CD14-positive monocyte (primary cell): ENCODE measurements at regions not wholly inside any gene's neighbourhood (a gene's known extent, or its start where the extent isn't known, plus 50 kb on each side); places are given as distances from the start of the nearest gene placed in this dataset.

Source experiments
- DNase-seq, 3 donors: peaks; one replicate each; pipeline ENCODE4 v3.0.0-alpha.2; 2011 to 2022
- H2AFZ ChIP-seq: 2 replicates; pipeline ENCODE4 v1.6.0; 2012; ENCODE audit warnings: mild to moderate bottlenecking, low read depth, low read length, inconsistent platforms; ENCODE audit not compliant: insufficient read depth, poor library complexity, severe bottlenecking
- H3K27ac ChIP-seq, 2 donors: 1 replicate in 1 of 2; 2 replicates in 1 of 2; pipeline ENCODE4 v1.5.1; 2012 to 2013; ENCODE audit warnings: low read length in 2 of 2, control low read depth in 1 of 2, inconsistent platforms in 1 of 2, low read depth in 1 of 2, mild to moderate bottlenecking in 1 of 2
- H3K27me3 ChIP-seq, 2 donors: one replicate each; pipeline versions ENCODE4 v1.6.0 to v1.6.1; 2011 to 2013; ENCODE audit warnings: low read length in 2 of 2; ENCODE audit not compliant: control insufficient read depth in 2 of 2, insufficient read depth in 2 of 2
- H3K36me3 ChIP-seq, 2 donors: replicated peaks in 1 of 2; 1 replicate in 1 of 2; 2 replicates in 1 of 2; pipeline versions ENCODE4 v1.5.1 to v1.6.1; 2012 to 2013; ENCODE audit warnings: low read length in 2 of 2, control low read depth in 1 of 2, inconsistent platforms in 1 of 2, mild to moderate bottlenecking in 1 of 2; ENCODE audit not compliant: insufficient read depth in 2 of 2, control insufficient read depth in 1 of 2
- H3K4me1 ChIP-seq, 2 donors: 1 replicate in 1 of 2; 2 replicates in 1 of 2; pipeline versions ENCODE4 v1.5.1 to v1.6.1; 2012 to 2013; ENCODE audit warnings: low read length in 2 of 2, control low read depth in 1 of 2, inconsistent platforms in 1 of 2, mild to moderate bottlenecking in 1 of 2, moderate library complexity in 1 of 2; ENCODE audit not compliant: insufficient read depth in 2 of 2, control insufficient read depth in 1 of 2
- H3K4me2 ChIP-seq: replicated peaks from 2 replicates; pipeline ENCODE3; 2012; ENCODE audit warnings: low read length, moderate library complexity, mild to moderate bottlenecking; ENCODE audit not compliant: poor library complexity, severe bottlenecking; ENCODE audit errors: extremely low read depth
- H3K4me3 ChIP-seq, 3 experiments: fragments of 200-600 bp in 1 of 3; sonication (generic) in 1 of 3; replicated peaks in 1 of 3; 1 replicate in 2 of 3; 2 replicates in 1 of 3; pipeline ENCODE4 v1.5.1; 2011 to 2013; ENCODE audit warnings: low read length in 3 of 3, mild to moderate bottlenecking in 3 of 3, control low read depth in 2 of 3, low read depth in 2 of 3, inconsistent platforms in 1 of 3, moderate library complexity in 1 of 3
- H3K79me2 ChIP-seq: 2 replicates; pipeline ENCODE4 v1.6.0; 2012; ENCODE audit warnings: mild to moderate bottlenecking, control low read depth, inconsistent platforms, low read length, moderate library complexity; ENCODE audit not compliant: insufficient read depth
- H3K9ac ChIP-seq: 2 replicates; pipeline ENCODE4 v1.6.0; 2017; ENCODE audit warnings: low read length, mild to moderate bottlenecking; ENCODE audit not compliant: insufficient read depth, poor library complexity, severe bottlenecking
- H3K9me3 ChIP-seq, 2 donors: replicated peaks in 1 of 2; 1 replicate in 1 of 2; 2 replicates in 1 of 2; pipeline versions ENCODE4 v1.5.1 to v1.6.1; 2012 to 2013; ENCODE audit warnings: low read length in 2 of 2, control low read depth in 1 of 2; ENCODE audit not compliant: control insufficient read depth in 1 of 2, insufficient read depth in 1 of 2
- H4K20me1 ChIP-seq: 2 replicates; pipeline ENCODE4 v1.6.0; 2012; ENCODE audit warnings: mild to moderate bottlenecking, low read length, control low read depth, moderate library complexity; ENCODE audit not compliant: insufficient read depth
- H3K27ac Mint-ChIP-seq, 7 donors: one replicate each; pipeline ENCODE4 v1.8.0; 2020; ENCODE audit warnings: mild to moderate bottlenecking in 7 of 7, mixed read lengths in 7 of 7, moderate library complexity in 6 of 7, inconsistent platforms in 2 of 7
- H3K27me3 Mint-ChIP-seq, 3 donors: one replicate each; pipeline ENCODE4 v1.8.0; 2021 to 2022; ENCODE audit warnings: low read depth in 3 of 3, mild to moderate bottlenecking in 3 of 3, mixed read lengths in 3 of 3, moderate library complexity in 3 of 3, inconsistent platforms in 1 of 3
- H3K36me3 Mint-ChIP-seq, 2 donors: one replicate each; pipeline ENCODE4 v1.8.0; 2020; ENCODE audit warnings: mixed read lengths in 2 of 2, inconsistent platforms in 1 of 2, mild to moderate bottlenecking in 1 of 2
- H3K4me1 Mint-ChIP-seq: one replicate; pipeline ENCODE4 v1.8.0; 2020; ENCODE audit warnings: mild to moderate bottlenecking, mixed read lengths
- H3K4me3 Mint-ChIP-seq, 2 donors: one replicate each; pipeline ENCODE4 v1.8.0; 2020; ENCODE audit warnings: mild to moderate bottlenecking in 2 of 2, mixed read lengths in 2 of 2, moderate library complexity in 1 of 2
- H3K9me3 Mint-ChIP-seq, 7 donors: one replicate each; pipeline ENCODE4 v1.8.0; 2020 to 2022; ENCODE audit warnings: mixed read lengths in 7 of 7, mild to moderate bottlenecking in 6 of 7, moderate library complexity in 6 of 7, inconsistent platforms in 2 of 7
- WGBS: methylation state at CpG from one replicate; pipeline ENCODE4 v1.1.5; 2013; ENCODE audit warnings: missing lambda C conversion rate; ENCODE audit not compliant: insufficient coverage; 5-methylcytosine and 5-hydroxymethylcytosine counted together
- intact Hi-C, 2 donors: fragments of 100-400 bp; cut with micrococcal nuclease; formaldehyde crosslinking; loops; one replicate each; pipeline versions ENCODE4 v1.15.0 to v1.15.1; 2023
- TF ChIP-seq, protein P1 (sequence below): fragments of 200-600 bp; IDR thresholded peaks from one replicate; pipeline ENCODE4 v1.8.0; 2022; ENCODE audit warnings: antibody characterized with exemption, mild to moderate bottlenecking

DNA sequence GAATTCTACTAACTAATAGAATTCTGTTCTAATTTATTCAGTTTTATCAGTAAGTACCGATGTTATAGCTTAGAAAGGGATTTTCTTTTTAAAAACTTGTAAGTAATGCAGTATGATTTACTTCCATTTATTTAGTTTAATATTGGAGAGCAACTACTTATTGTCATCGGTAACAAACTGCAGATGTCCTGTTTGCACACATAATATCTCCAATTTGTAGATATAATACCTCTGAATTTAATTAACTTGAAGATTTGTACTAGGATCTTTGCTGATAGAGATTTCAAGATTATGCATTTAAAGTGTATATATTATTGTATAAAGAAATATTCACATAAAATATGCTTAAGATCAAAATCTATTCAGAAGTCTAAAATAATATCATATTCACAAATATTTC is 356.7 kb downstream of the PCDH17 start:
- no peak overlapping the region for H3K27ac Mint-ChIP-seq
- Histone ChIP-seq H3K4me2 (no peak overlapping the region), H3K79me2 (no peaks in the 10 kb centered on the region), H2AFZ (no peak overlapping the region), H3K4me1 (no peaks in the 10 kb centered on the region), H3K9ac (no peak overlapping the region), H3K27me3 (no peaks in the 10 kb centered on the region), H3K4me3 (no peak overlapping the region), H3K27ac (no peak overlapping the region), H3K9me3 (peaks cover 3 to 9% of the 10 kb centered on the region in 2 donors), H3K36me3 (no peaks in the 10 kb centered on the region), H4K20me1 (no peaks in the 10 kb centered on the region)
- TF ChIP-seq, protein P1, sequence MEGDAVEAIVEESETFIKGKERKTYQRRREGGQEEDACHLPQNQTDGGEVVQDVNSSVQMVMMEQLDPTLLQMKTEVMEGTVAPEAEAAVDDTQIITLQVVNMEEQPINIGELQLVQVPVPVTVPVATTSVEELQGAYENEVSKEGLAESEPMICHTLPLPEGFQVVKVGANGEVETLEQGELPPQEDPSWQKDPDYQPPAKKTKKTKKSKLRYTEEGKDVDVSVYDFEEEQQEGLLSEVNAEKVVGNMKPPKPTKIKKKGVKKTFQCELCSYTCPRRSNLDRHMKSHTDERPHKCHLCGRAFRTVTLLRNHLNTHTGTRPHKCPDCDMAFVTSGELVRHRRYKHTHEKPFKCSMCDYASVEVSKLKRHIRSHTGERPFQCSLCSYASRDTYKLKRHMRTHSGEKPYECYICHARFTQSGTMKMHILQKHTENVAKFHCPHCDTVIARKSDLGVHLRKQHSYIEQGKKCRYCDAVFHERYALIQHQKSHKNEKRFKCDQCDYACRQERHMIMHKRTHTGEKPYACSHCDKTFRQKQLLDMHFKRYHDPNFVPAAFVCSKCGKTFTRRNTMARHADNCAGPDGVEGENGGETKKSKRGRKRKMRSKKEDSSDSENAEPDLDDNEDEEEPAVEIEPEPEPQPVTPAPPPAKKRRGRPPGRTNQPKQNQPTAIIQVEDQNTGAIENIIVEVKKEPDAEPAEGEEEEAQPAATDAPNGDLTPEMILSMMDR: no peak
- no peaks in the 10 kb centered on the region for H3K27me3 Mint-ChIP-seq
- H3K9me3 Mint-ChIP-seq: peaks cover 0 to 12% (median 5%) of the 10 kb centered on the region in 7 donors
- H3K36me3 Mint-ChIP-seq: no peaks in the 10 kb centered on the region
- no peak for DNase-seq
- intact Hi-C loops: no loop called here
- H3K4me3 Mint-ChIP-seq: no peak overlapping the region
- H3K4me1 Mint-ChIP-seq: no peaks in the 10 kb centered on the region
- no CpG with 5 or more reads among the region's 2 CpGs for WGBS

GRCh38 chr13:57991041-57991440 is 359.5 kb downstream of the PCDH17 start:
- no peak overlapping the region for H3K4me3 Mint-ChIP-seq
- H3K9me3 Mint-ChIP-seq: peaks cover 0 to 7% (median 2%) of the 10 kb centered on the region in 7 donors
- H3K4me1 ChIP-seq: no peaks in the 10 kb centered on the region
- no peak for DNase-seq
- H3K9me3 ChIP-seq: peaks cover 3 to 4% of the 10 kb centered on the region in 2 donors
- no peak overlapping the region for H3K9ac ChIP-seq
- H3K27ac ChIP-seq: no peak overlapping the region
- no peak overlapping the region for H3K4me3 ChIP-seq
- intact Hi-C loops: no loop called here
- H3K36me3 ChIP-seq: no peaks in the 10 kb centered on the region
- 83% methylated on average over 1 of the region's 5 CpGs for WGBS
- no peak overlapping the region for H3K27ac Mint-ChIP-seq
- H3K4me2 ChIP-seq: no peak overlapping the region
- no peak overlapping the region for H2AFZ ChIP-seq
- no peaks in the 10 kb centered on the region for H4K20me1 ChIP-seq
- no peaks in the 10 kb centered on the region for H3K27me3 ChIP-seq
- no peaks in the 10 kb centered on the region for H3K79me2 ChIP-seq
- TF ChIP-seq, protein P1: no peak
- no peaks in the 10 kb centered on the region for H3K4me1 Mint-ChIP-seq
- no peaks in the 10 kb centered on the region for H3K36me3 Mint-ChIP-seq
- no peaks in the 10 kb centered on the region for H3K27me3 Mint-ChIP-seq
